ENCODE measurements at regions not wholly inside any gene's neighbourhood (a gene's known extent, or its start where the extent isn't known, plus 50 kb on each side); places are given as distances from the start of the nearest gene placed in this dataset.

DNA sequence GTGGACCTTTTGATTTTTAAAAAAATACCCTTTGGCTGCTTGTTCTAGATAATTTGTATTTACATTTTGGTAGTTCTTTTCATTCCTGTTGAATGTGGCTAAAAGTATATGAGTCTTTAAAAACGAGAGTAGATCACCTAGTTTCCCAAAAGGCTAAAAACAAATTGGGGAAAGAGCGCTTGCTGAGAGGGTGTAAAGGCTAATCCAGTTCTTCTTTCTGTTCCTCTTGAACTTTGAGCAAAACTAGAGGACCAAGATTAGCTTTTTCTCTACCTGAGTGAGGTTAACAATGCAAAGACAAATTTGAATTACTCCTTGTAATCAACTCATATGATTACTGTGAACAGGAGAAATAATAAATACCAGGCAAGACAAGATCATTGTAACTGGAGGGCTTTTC lies 2513.2 kb downstream of the PCDH9 start:
- no peak for TF ChIP-seq CTCF (IDR thresholded peaks at IDR 0.05; ENCODE audit: insufficient read depth, low read depth, low read length)
- no peak for TF ChIP-seq EZH2 (IDR thresholded peaks at IDR 0.05; ENCODE audit: insufficient read depth, low read length)

Data from astrocyte (in vitro differentiated cells and primary cell).